ENCODE measurements at regions not wholly inside any gene's neighbourhood (a gene's known extent, or its start where the extent isn't known, plus 50 kb on each side); places are given as distances from the start of the nearest gene placed in this dataset.

DNA sequence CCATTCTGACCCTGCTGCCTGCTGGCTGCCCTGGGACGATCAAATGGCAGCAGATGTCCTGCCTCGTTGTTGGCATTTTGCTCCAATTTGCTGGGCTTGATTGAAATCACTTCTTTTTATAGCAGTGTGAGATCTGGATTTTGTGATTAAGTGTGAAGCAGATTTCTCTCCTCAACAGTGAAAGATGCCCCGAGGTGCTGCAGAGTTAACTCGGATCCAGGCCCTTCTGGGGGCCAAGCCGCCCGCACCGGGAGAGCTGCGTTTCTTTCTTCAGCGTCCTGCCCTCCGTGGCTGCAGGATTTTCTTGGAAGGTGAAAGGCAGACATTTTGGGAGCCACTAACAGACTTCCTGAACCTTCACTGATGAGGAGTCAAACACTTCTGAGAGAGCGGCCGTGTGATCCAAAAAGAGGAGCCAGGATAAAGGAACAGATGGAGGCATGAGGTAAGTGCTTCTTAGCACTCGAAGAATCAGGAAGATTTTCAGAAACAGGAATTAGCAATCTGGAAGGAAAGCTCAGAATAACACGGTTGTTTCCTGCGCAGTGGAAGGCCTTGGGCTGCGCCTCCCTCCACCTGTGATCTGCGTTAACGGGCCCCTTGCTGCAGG, 139.5 kb upstream of the AFDN start (continued):
- TF ChIP-seq, protein P1, sequence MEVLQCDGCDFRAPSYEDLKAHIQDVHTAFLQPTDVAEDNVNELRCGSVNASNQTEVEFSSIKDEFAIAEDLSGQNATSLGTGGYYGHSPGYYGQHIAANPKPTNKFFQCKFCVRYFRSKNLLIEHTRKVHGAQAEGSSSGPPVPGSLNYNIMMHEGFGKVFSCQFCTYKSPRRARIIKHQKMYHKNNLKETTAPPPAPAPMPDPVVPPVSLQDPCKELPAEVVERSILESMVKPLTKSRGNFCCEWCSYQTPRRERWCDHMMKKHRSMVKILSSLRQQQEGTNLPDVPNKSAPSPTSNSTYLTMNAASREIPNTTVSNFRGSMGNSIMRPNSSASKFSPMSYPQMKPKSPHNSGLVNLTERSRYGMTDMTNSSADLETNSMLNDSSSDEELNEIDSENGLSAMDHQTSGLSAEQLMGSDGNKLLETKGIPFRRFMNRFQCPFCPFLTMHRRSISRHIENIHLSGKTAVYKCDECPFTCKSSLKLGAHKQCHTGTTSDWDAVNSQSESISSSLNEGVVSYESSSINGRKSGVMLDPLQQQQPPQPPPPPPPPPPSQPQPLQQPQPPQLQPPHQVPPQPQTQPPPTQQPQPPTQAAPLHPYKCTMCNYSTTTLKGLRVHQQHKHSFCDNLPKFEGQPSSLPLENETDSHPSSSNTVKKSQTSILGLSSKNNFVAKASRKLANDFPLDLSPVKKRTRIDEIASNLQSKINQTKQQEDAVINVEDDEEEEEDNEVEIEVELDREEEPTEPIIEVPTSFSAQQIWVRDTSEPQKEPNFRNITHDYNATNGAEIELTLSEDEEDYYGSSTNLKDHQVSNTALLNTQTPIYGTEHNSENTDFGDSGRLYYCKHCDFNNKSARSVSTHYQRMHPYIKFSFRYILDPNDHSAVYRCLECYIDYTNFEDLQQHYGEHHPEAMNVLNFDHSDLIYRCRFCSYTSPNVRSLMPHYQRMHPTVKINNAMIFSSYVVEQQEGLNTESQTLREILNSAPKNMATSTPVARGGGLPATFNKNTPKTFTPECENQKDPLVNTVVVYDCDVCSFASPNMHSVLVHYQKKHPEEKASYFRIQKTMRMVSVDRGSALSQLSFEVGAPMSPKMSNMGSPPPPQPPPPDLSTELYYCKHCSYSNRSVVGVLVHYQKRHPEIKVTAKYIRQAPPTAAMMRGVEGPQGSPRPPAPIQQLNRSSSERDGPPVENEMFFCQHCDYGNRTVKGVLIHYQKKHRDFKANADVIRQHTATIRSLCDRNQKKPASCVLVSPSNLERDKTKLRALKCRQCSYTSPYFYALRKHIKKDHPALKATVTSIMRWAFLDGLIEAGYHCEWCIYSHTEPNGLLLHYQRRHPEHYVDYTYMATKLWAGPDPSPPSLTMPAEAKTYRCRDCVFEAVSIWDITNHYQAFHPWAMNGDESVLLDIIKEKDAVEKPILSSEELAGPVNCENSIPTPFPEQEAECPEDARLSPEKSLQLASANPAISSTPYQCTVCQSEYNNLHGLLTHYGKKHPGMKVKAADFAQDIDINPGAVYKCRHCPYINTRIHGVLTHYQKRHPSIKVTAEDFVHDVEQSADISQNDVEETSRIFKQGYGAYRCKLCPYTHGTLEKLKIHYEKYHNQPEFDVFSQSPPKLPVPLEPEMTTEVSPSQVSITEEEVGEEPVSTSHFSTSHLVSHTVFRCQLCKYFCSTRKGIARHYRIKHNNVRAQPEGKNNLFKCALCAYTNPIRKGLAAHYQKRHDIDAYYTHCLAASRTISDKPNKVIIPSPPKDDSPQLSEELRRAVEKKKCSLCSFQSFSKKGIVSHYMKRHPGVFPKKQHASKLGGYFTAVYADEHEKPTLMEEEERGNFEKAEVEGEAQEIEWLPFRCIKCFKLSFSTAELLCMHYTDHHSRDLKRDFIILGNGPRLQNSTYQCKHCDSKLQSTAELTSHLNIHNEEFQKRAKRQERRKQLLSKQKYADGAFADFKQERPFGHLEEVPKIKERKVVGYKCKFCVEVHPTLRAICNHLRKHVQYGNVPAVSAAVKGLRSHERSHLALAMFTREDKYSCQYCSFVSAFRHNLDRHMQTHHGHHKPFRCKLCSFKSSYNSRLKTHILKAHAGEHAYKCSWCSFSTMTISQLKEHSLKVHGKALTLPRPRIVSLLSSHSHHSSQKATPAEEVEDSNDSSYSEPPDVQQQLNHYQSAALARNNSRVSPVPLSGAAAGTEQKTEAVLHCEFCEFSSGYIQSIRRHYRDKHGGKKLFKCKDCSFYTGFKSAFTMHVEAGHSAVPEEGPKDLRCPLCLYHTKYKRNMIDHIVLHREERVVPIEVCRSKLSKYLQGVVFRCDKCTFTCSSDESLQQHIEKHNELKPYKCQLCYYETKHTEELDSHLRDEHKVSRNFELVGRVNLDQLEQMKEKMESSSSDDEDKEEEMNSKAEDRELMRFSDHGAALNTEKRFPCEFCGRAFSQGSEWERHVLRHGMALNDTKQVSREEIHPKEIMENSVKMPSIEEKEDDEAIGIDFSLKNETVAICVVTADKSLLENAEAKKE (CRISPR knock-in tag; IDR thresholded peaks at IDR 0.05): no peak
- no peak for TF ChIP-seq EZH2phosphoT487 (IDR thresholded peaks at IDR 0.05; ENCODE audit: unreplicated experiment)
- TF ChIP-seq, protein P2, sequence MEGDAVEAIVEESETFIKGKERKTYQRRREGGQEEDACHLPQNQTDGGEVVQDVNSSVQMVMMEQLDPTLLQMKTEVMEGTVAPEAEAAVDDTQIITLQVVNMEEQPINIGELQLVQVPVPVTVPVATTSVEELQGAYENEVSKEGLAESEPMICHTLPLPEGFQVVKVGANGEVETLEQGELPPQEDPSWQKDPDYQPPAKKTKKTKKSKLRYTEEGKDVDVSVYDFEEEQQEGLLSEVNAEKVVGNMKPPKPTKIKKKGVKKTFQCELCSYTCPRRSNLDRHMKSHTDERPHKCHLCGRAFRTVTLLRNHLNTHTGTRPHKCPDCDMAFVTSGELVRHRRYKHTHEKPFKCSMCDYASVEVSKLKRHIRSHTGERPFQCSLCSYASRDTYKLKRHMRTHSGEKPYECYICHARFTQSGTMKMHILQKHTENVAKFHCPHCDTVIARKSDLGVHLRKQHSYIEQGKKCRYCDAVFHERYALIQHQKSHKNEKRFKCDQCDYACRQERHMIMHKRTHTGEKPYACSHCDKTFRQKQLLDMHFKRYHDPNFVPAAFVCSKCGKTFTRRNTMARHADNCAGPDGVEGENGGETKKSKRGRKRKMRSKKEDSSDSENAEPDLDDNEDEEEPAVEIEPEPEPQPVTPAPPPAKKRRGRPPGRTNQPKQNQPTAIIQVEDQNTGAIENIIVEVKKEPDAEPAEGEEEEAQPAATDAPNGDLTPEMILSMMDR (conservative IDR thresholded peaks at IDR 0.05; ENCODE audit: low read depth in 2 of 2): no peak
- TF ChIP-seq, protein P3, sequence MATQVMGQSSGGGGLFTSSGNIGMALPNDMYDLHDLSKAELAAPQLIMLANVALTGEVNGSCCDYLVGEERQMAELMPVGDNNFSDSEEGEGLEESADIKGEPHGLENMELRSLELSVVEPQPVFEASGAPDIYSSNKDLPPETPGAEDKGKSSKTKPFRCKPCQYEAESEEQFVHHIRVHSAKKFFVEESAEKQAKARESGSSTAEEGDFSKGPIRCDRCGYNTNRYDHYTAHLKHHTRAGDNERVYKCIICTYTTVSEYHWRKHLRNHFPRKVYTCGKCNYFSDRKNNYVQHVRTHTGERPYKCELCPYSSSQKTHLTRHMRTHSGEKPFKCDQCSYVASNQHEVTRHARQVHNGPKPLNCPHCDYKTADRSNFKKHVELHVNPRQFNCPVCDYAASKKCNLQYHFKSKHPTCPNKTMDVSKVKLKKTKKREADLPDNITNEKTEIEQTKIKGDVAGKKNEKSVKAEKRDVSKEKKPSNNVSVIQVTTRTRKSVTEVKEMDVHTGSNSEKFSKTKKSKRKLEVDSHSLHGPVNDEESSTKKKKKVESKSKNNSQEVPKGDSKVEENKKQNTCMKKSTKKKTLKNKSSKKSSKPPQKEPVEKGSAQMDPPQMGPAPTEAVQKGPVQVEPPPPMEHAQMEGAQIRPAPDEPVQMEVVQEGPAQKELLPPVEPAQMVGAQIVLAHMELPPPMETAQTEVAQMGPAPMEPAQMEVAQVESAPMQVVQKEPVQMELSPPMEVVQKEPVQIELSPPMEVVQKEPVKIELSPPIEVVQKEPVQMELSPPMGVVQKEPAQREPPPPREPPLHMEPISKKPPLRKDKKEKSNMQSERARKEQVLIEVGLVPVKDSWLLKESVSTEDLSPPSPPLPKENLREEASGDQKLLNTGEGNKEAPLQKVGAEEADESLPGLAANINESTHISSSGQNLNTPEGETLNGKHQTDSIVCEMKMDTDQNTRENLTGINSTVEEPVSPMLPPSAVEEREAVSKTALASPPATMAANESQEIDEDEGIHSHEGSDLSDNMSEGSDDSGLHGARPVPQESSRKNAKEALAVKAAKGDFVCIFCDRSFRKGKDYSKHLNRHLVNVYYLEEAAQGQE (IDR thresholded peaks at IDR 0.05; ENCODE audit: unreplicated experiment): no peak
- no peak for TF ChIP-seq CREB1 (CRISPR knock-in tag; IDR thresholded peaks at IDR 0.05; ENCODE audit: low read depth)
- no peak for TF ChIP-seq EZH2 (IDR thresholded peaks at IDR 0.05; ENCODE audit: low read depth, unreplicated experiment)
